Endothelial cell of umbilical vein (primary cell): ENCODE measurements at regions not wholly inside any gene's neighbourhood (a gene's known extent, or its start where the extent isn't known, plus 50 kb on each side); places are given as distances from the start of the nearest gene placed in this dataset.

ENCODE experiments used
- BruUV-seq: library from RNA; stranded (reverse); fragments of 400-500 nt; replicated peaks from 2 replicates; lab custom pipeline; 2021; lab: Mats Ljungman, UMichigan
- CTCF ChIA-PET: fragments of 300-600, 350-600 bp; sonication (Branson Sonifier 250); formaldehyde crosslinking; loops from one replicate; lab custom pipeline; 2021; ENCODE audit warnings: antibody characterized with exemption, inconsistent platforms; lab: Charles Lee
- POLR2A ChIA-PET: fragments of 300-600, 350-600 bp; sonication (Branson Sonifier 250); formaldehyde crosslinking; loops from one replicate; lab custom pipeline; 2021; ENCODE audit warnings: antibody characterized with exemption, inconsistent platforms; lab: Charles Lee
- DNase-seq: peaks from one replicate; pipeline ENCODE4 v3.0.0-alpha.2; 2011; ENCODE audit warnings: low read depth, low spot score
- FAIRE-seq: peaks from 2 replicates; lab custom pipeline; 2011; peaks lifted over from hg19 to GRCh38; lab: Jason Lieb, UNC
- H2AFZ ChIP-seq: 2 replicates; pipeline ENCODE4 v1.6.0; 2012; ENCODE audit warnings: low read depth, low read length, control low read depth, inconsistent platforms
- H3K27ac ChIP-seq: 2 replicates; pipeline ENCODE4 v1.5.1; 2011; ENCODE audit warnings: low read depth, mild to moderate bottlenecking, control low read depth, low read length, moderate library complexity; ENCODE audit not compliant: insufficient read depth
- H3K27me3 ChIP-seq, 2 experiments: 2 replicates each; pipeline versions ENCODE4 v1.6.0 to v1.6.1; 2011; ENCODE audit warnings: low read length in 2 of 2, mixed read lengths in 1 of 2; ENCODE audit not compliant: control insufficient read depth in 2 of 2, insufficient read depth in 2 of 2
- H3K36me3 ChIP-seq, 2 experiments: 2 replicates in 1 of 2; 3 replicates in 1 of 2; pipeline ENCODE4 v1.5.1; 2011; ENCODE audit warnings: low read length in 2 of 2, mild to moderate bottlenecking in 1 of 2, moderate library complexity in 1 of 2; ENCODE audit not compliant: control insufficient read depth in 2 of 2, insufficient read depth in 2 of 2; ENCODE audit errors: extremely low read depth in 1 of 2
- H3K4me1 ChIP-seq: 3 replicates; pipeline ENCODE4 v1.5.1; 2011; ENCODE audit warnings: mild to moderate bottlenecking, low read length; ENCODE audit not compliant: control insufficient read depth, insufficient read depth; ENCODE audit errors: extremely low read depth
- H3K4me2 ChIP-seq: 2 replicates; pipeline ENCODE4 v1.6.1; 2011; ENCODE audit warnings: low read length, control low read depth, mixed read lengths; ENCODE audit not compliant: insufficient read depth
- H3K4me3 ChIP-seq, 3 experiments: fragments of 200-600 bp in 1 of 3; sonication (generic), shearing (Covaris generic) in 1 of 3; replicated peaks in 1 of 3; 2 replicates each; pipeline ENCODE4 v1.5.1; 2011 to 2016; ENCODE audit warnings: control low read depth in 3 of 3, low read length in 3 of 3, mild to moderate bottlenecking in 2 of 3, inconsistent platforms in 1 of 3, low read depth in 1 of 3, moderate library complexity in 1 of 3; ENCODE audit not compliant: insufficient read depth in 1 of 3
- H3K79me2 ChIP-seq: 2 replicates; pipeline ENCODE4 v1.6.0; 2012; ENCODE audit warnings: low read length, inconsistent platforms; ENCODE audit not compliant: control insufficient read depth, insufficient read depth
- H3K9ac ChIP-seq: replicated peaks from 2 replicates; pipeline ENCODE3; 2011; ENCODE audit warnings: low read length, control low read depth; ENCODE audit not compliant: insufficient read depth; ENCODE audit errors: extremely low read depth
- H3K9me1 ChIP-seq: replicated peaks from 3 replicates; pipeline ENCODE4 v1.6.0; 2011; ENCODE audit warnings: mild to moderate bottlenecking, low read length; ENCODE audit not compliant: control insufficient read depth, insufficient read depth; ENCODE audit errors: extremely low read depth
- H3K9me3 ChIP-seq: replicated peaks from 2 replicates; pipeline ENCODE4 v1.5.1; 2012; ENCODE audit warnings: low read length, inconsistent platforms; ENCODE audit not compliant: control insufficient read depth, insufficient read depth
- H4K20me1 ChIP-seq: replicated peaks from 2 replicates; pipeline ENCODE3; 2011; ENCODE audit warnings: mild to moderate bottlenecking, low read length; ENCODE audit not compliant: control insufficient read depth, insufficient read depth; ENCODE audit errors: extremely low read depth
- CTCF ChIP-seq, 2 donors: IDR thresholded peaks; 1 replicate in 1 of 2; 2 replicates in 1 of 2; pipeline ENCODE4 v1.5.1; 2011; ENCODE audit warnings: low read length in 2 of 2, mild to moderate bottlenecking in 2 of 2, moderate library complexity in 2 of 2, control low read depth in 1 of 2, inconsistent platforms in 1 of 2, low read depth in 1 of 2; ENCODE audit not compliant: insufficient read depth in 1 of 2; ENCODE audit errors: extremely low read depth in 1 of 2
- EZH2 ChIP-seq: IDR thresholded peaks from 2 replicates; pipeline ENCODE4 v1.6.1; 2012; ENCODE audit warnings: borderline replicate concordance, low read depth, mild to moderate bottlenecking, moderate library complexity, low read length, inconsistent platforms; ENCODE audit not compliant: severe bottlenecking
- FOS ChIP-seq: IDR thresholded peaks from 2 replicates; pipeline ENCODE4 v1.6.1; 2011; ENCODE audit warnings: mild to moderate bottlenecking, low read length, moderate library complexity, borderline replicate concordance; ENCODE audit not compliant: insufficient read depth
- GATA2 ChIP-seq: IDR thresholded peaks from 2 replicates; pipeline ENCODE4 v1.7.0; 2011; ENCODE audit warnings: low read depth, mild to moderate bottlenecking, moderate library complexity, mixed read lengths, low read length; ENCODE audit not compliant: insufficient read length, insufficient read depth
- JUN ChIP-seq: IDR thresholded peaks from 2 replicates; pipeline ENCODE4 v1.6.1; 2011; ENCODE audit warnings: borderline replicate concordance, low read depth; ENCODE audit not compliant: insufficient read length, insufficient read depth
- MYC ChIP-seq: IDR thresholded peaks from one replicate; pipeline ENCODE4 v1.6.1; 2011; ENCODE audit warnings: mild to moderate bottlenecking, low read depth, low read length
- POLR2A ChIP-seq: IDR thresholded peaks from 2 replicates; pipeline ENCODE4 v1.6.1; 2012; ENCODE audit warnings: low read depth, mild to moderate bottlenecking, control low read depth, low read length
- POLR2AphosphoS5 ChIP-seq: IDR thresholded peaks from 2 replicates; pipeline ENCODE4 v1.6.1; 2012; ENCODE audit warnings: low read depth, mild to moderate bottlenecking, control low read depth, low read length, moderate library complexity; ENCODE audit not compliant: insufficient read depth
- dilution Hi-C: fragments of 300-500 bp; cut with MboI; formaldehyde crosslinking; loops from one replicate; pipeline ENCODE4 v1.15.0; 2019; ENCODE audit warnings: low sequenced_read_pairs; ENCODE audit not compliant: extremely low pct_ligation_motif_present
- intact Hi-C: fragments of 100-400 bp; cut with micrococcal nuclease; formaldehyde crosslinking; loops from one replicate; pipeline ENCODE4 v1.10.0; 2022
- TF ChIP-seq, protein P1 (sequence below): IDR thresholded peaks from 2 replicates; pipeline ENCODE4 v1.6.1; 2011; ENCODE audit not compliant: insufficient read depth, insufficient read length

GRCh38 chr1:29691499-29691898, 455.2 kb downstream of the PTPRU start:
- no peaks in the 10 kb centered on the region for H3K9me3 ChIP-seq
- H3K79me2 ChIP-seq = no peaks in the 10 kb centered on the region
- DNase-seq = no peak
- no peak for FAIRE-seq
- H3K27me3 ChIP-seq = peaks cover 4 to 6% of the 10 kb centered on the region in 2 experiments
- H3K36me3 ChIP-seq = no peaks in the 10 kb centered on the region
- no peaks in the 10 kb centered on the region for H3K9me1 ChIP-seq
- no peak overlapping the region for H3K4me2 ChIP-seq
- peaks cover 13% of the 10 kb centered on the region for H3K4me1 ChIP-seq
- intact Hi-C loops = no loop called here
- no peak overlapping the region for H3K9ac ChIP-seq
- ChIA-PET CTCF (interaction anchor here (7.5 kb wide), 1 partner anchor 13 kb away, joined by 71 read pairs; no protein-coding TSS in a partner anchor), POLR2A (no interaction called here)
- H4K20me1 ChIP-seq = no peaks in the 10 kb centered on the region
- BruUV-seq = no TSS peak
- no peak overlapping the region for H3K27ac ChIP-seq
- TF ChIP-seq JUN (no peak), EZH2 (no peak)
- dilution Hi-C loops = no loop called here
- no peak overlapping the region for H2AFZ ChIP-seq
- H3K4me3 ChIP-seq = no peak overlapping the region

GRCh38 chr1:29690156-29690555, 453.8 kb downstream of the PTPRU start:
- no peak overlapping the region for H3K4me2 ChIP-seq
- no TSS peak for BruUV-seq
- H3K9me3 ChIP-seq = no peaks in the 10 kb centered on the region
- H3K27ac ChIP-seq = no peak overlapping the region
- no peaks in the 10 kb centered on the region for H4K20me1 ChIP-seq
- POLR2A ChIA-PET = no interaction called here
- no peaks in the 10 kb centered on the region for H3K9me1 ChIP-seq
- no peaks in the 10 kb centered on the region for H3K36me3 ChIP-seq
- H3K9ac ChIP-seq = no peak overlapping the region
- intact Hi-C loops = no loop called here
- H3K4me1 ChIP-seq = peaks cover 13% of the 10 kb centered on the region
- H2AFZ ChIP-seq = no peak overlapping the region
- dilution Hi-C loops = no loop called here
- H3K27me3 ChIP-seq = peaks cover 4 to 6% of the 10 kb centered on the region in 2 experiments
- no peak overlapping the region for H3K4me3 ChIP-seq
- DNase-seq = no peak
- no peaks in the 10 kb centered on the region for H3K79me2 ChIP-seq
- TF ChIP-seq GATA2 (no peak), MYC (no peak), POLR2AphosphoS5 (no peak), FOS (no peak), POLR2A (no peak), JUN (no peak), EZH2 (no peak), CTCF (IDR thresholded peaks at IDR 0.05; ENCODE audit: extremely low read depth in 1 of 2, insufficient read depth in 1 of 2, low read depth in 1 of 2, low read length in 2 of 2) (no peak)
- TF ChIP-seq, protein P1, sequence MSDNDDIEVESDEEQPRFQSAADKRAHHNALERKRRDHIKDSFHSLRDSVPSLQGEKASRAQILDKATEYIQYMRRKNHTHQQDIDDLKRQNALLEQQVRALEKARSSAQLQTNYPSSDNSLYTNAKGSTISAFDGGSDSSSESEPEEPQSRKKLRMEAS = no peak
- no peak for FAIRE-seq
- CTCF ChIA-PET = interaction anchor here (0.6 to 7.5 kb wide), 3 partner anchors 8 to 690 kb away, joined by 3 to 71 read pairs (median 4); no protein-coding TSS in a partner anchor
